HUES48 (cell line): ENCODE measurements at regions not wholly inside any gene's neighbourhood (a gene's known extent, or its start where the extent isn't known, plus 50 kb on each side); places are given as distances from the start of the nearest gene placed in this dataset.
"Not testable (repeated sequence)": the region's sequence is repeated elsewhere in the genome, so short reads cannot be mapped to it uniquely, and the experiment has no call there.

Source experiments
- H3K27ac ChIP-seq: one replicate; pipeline ENCODE4 v1.7.0; 2013; ENCODE audit warnings: low read depth, low read length, inconsistent platforms
- H3K27me3 ChIP-seq: 2 replicates; pipeline ENCODE4 v1.6.1; 2013; ENCODE audit warnings: mild to moderate bottlenecking, low read length; ENCODE audit not compliant: control insufficient read depth, insufficient read depth
- H3K36me3 ChIP-seq: 2 replicates; pipeline ENCODE4 v1.6.1; 2013; ENCODE audit warnings: low read length; ENCODE audit not compliant: control insufficient read depth, insufficient read depth
- H3K4me1 ChIP-seq: 2 replicates; pipeline ENCODE4 v1.6.1; 2013; ENCODE audit warnings: mild to moderate bottlenecking, low read length; ENCODE audit not compliant: control insufficient read depth, insufficient read depth
- H3K4me3 ChIP-seq: 2 replicates; pipeline ENCODE4 v1.5.1; 2013; ENCODE audit warnings: mild to moderate bottlenecking, low read depth, low read length
- H3K9ac ChIP-seq: 2 replicates; pipeline ENCODE4 v1.6.1; 2013; ENCODE audit warnings: mild to moderate bottlenecking, low read depth, low read length, moderate library complexity
- H3K9me3 ChIP-seq: 2 replicates; pipeline ENCODE4 v1.6.1; 2013; ENCODE audit warnings: low read length; ENCODE audit not compliant: control insufficient read depth, insufficient read depth

DNA sequence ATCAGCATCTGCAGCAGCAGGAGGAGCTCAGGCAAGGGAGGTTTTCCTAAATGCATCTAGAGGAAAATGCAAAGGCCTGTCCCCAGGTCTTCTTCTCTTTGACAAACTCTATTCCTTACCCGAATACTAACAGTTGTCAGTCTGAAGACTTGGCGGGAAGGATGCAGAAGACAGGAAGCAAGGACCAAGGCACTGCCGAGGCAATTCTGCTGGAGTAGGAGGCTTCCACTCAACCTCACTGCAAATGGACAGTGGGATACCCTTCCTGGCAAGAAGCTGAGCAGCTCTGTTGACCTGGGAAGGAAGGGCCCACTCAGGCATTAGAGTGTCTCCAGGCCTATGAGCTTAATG lies 373.0 kb downstream of the CCSER2 start:
- no peaks in the 10 kb centered on the region for H3K27me3 ChIP-seq
- H3K36me3 ChIP-seq, result no peaks in the 10 kb centered on the region
- H3K4me3 ChIP-seq, result no peak overlapping the region
- no peak overlapping the region for H3K9ac ChIP-seq
- H3K27ac ChIP-seq, result no peak overlapping the region
- no peaks in the 10 kb centered on the region for H3K4me1 ChIP-seq
- no peaks in the 10 kb centered on the region for H3K9me3 ChIP-seq

DNA sequence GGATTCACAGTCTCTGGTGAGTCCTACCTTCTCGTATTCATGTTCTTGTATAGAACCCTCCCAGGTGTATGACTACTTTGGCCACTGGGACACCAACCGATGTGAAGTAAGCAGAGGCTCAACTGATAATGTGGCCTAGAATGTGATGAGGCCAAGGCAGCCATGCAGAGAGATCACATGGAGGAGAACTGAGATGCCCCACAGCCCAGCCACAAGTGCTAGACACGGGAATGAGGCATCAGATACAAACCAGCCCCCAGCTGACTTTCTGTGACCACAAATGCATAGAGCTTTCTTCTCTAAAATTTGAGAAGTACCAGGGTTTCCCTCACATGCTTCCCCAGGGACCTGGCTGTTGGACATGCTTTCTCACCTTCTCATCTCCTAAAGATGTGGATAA lies 375.7 kb downstream of the CCSER2 start:
- H3K9ac ChIP-seq, result no peak overlapping the region
- H3K27ac ChIP-seq, result no peak overlapping the region
- no peaks in the 10 kb centered on the region for H3K9me3 ChIP-seq
- H3K4me3 ChIP-seq, result no peak overlapping the region
- H3K27me3 ChIP-seq, result no peaks in the 10 kb centered on the region
- no peaks in the 10 kb centered on the region for H3K36me3 ChIP-seq
- H3K4me1 ChIP-seq, result no peaks in the 10 kb centered on the region

DNA sequence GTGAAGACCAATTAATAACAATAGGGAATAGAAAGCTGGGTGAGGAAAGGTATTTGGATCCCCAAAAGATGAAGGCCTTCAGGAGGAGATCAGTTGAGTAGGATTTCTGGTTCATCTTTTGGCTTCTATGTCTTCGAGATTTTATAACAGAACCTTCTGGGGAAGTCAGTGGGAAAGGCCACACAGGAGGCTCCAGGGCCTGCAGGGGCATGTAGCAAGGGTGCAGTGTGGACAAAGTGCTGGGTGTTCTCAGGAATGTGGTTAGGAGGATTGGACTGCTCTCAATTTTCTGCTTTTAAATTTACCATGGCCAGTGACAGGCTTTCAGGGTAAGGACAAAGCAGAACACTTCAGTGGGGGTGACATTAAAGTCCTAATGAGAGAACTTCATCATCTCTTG lies 378.0 kb downstream of the CCSER2 start:
- no peaks in the 10 kb centered on the region for H3K36me3 ChIP-seq
- no peaks in the 10 kb centered on the region for H3K4me1 ChIP-seq
- no peak overlapping the region for H3K27ac ChIP-seq
- no peaks in the 10 kb centered on the region for H3K9me3 ChIP-seq
- no peak overlapping the region for H3K9ac ChIP-seq
- H3K27me3 ChIP-seq, result no peaks in the 10 kb centered on the region
- H3K4me3 ChIP-seq, result no peak overlapping the region

DNA sequence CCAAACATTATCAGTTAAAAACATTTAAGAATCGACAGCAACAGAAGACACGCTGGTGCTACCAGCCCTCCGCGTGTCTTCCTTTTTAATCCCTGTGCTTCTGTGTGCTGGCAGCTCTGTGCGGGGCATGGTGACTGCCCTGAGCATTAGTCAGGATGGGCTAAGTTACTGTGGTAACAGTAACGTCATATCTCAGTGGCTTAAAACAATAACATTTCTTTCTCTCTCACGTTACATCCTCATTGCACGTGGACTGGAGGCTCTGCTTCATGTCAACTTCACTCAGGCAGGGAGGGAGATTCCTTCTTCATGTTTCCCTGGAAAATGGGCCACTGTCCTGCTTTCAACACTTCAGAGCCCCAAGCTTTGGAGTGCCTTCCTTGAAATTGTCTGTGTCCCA lies 378.5 kb downstream of the CCSER2 start:
- Histone ChIP-seq H3K9ac (no peak overlapping the region), H3K27ac (no peak overlapping the region), H3K4me1 (no peaks in the 10 kb centered on the region)

DNA sequence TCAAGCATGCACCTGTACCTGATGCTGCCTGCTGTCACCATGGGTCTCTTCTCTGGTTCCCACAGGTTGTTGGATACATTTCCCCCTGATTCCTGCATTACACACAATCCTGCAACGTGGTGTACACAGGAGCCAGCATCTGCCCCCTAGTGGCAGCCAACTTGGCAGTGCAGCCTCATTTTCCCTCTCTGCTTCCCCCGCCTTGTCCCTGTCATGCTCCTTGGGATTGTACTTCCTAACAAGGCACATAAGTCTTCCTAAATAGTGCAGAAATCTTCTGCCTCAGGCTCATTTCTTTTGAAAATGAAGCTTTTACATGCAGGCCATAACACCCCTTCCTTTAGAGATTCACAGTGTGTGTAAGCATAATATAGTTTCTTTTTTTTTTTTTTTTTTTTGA lies 387.5 kb downstream of the CCSER2 start:
- Histone ChIP-seq H3K9ac (no peak overlapping the region), H3K27ac (no peak overlapping the region), H3K27me3 (no peaks in the 10 kb centered on the region), H3K9me3 (no peaks in the 10 kb centered on the region), H3K4me1 (no peaks in the 10 kb centered on the region), H3K4me3 (no peak overlapping the region), H3K36me3 (no peaks in the 10 kb centered on the region)

More for the DNA sequence above, 378.5 kb downstream of the CCSER2 start:
- Histone ChIP-seq H3K36me3 (no peaks in the 10 kb centered on the region), H3K4me3 (no peak overlapping the region), H3K9me3 (no peaks in the 10 kb centered on the region), H3K27me3 (no peaks in the 10 kb centered on the region)

DNA sequence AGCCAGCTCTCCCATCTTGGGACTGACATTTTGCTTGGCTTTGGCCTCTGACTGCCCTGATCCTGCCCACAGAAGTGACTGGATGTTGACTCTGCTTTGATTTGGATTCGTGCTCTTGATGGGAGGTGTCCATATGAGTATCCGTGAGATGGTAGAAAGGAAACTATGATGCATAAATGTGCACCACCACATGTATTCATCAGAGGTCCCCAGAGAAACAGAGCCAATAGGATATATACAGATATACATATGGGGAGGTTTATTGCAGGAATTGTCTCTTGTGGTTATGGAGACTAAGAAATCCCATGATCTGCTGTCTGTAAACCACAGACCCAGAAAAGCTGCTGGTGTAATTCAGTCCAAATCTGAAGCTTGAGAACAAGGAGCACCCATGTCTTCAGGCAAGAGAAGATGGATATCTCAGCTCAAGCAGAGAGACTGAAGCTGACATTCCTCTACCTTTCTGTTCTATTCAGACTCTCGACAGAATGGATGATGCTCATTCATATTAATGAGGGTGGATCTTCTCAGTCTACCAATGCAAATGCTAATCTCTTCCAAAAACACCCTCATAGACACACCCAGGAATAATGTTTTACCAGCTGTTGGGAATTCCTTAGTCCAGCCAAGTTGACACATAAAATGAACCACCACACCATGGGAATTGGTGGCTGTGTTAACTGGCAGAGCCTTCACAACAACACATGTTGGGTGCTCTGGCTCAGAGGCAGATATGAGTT lies 390.7 kb downstream of the CCSER2 start:
- Histone ChIP-seq H3K27me3 (no peaks in the 10 kb centered on the region), H3K4me1 (no peaks in the 10 kb centered on the region), H3K9ac (no peak overlapping the region), H3K36me3 (no peaks in the 10 kb centered on the region), H3K9me3 (no peaks in the 10 kb centered on the region), H3K4me3 (no peak overlapping the region), H3K27ac (no peak overlapping the region)

DNA sequence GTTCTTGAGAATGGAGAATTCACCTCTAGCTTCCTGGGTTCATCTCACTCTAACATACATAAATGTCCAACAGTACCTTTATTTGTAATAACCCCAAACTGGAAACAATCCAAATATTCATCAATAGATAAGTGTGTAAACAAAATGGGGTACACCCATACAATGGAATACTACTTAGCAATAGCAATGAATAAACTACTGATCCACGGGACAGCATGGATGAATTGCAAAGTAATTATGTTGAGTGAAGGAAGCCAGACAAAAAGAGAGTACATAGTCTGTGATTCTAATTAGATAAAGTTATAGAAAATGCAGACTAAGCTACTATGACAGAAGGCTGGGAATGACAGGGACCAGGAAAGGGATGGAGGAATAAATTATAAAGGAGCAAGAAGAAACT lies 391.3 kb downstream of the CCSER2 start:
- Histone ChIP-seq H3K27me3 (no peaks in the 10 kb centered on the region), H3K9me3 (no peaks in the 10 kb centered on the region), H3K9ac (no peak overlapping the region), H3K4me3 (no peak overlapping the region), H3K36me3 (no peaks in the 10 kb centered on the region), H3K4me1 (no peaks in the 10 kb centered on the region), H3K27ac (no peak overlapping the region)

DNA sequence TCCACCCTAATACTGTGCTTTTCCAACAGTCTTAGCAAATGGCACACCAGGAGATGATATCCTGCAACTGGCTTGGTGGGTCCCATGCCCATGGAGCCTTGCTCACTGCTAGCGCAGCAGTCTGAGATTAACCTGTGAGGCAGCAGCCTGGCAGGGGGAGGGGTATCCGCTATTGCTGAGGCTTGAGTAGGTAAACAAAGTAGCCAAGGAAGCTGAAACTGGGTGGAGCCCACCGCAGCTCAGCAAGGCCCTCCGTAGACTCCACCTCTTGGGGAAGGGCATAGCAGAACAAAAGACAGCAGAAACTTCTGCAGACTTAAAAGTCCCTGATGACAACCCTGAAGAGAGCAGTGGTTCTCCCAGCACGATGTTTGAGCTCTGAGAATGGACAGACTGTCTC lies 399.0 kb downstream of the CCSER2 start:
- no peak overlapping the region for H3K4me3 ChIP-seq
- H3K9me3 ChIP-seq, result no peaks in the 10 kb centered on the region
- no peaks in the 10 kb centered on the region for H3K4me1 ChIP-seq
- H3K9ac ChIP-seq, result no peak overlapping the region
- H3K36me3 ChIP-seq, result no peaks in the 10 kb centered on the region
- H3K27ac ChIP-seq, result no peak overlapping the region
- no peaks in the 10 kb centered on the region for H3K27me3 ChIP-seq

DNA sequence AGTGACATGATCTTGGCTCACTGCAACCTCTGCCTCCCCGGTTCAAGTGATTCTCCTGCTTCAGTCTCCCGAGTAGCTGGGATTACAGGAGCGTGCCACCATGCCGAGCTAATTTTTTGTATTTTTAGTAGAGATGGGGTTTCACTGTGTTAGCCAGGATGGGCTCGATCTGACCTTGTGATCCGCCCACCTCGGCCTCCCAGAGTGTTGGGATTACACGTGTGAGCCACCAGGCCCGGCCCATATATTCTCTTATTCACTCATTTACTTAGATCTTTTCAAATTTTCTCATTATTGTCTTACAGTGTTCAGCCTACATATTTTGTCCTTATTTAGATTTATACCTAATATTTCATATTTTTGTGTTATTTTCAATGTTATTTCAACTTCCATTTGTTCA lies 410.7 kb downstream of the CCSER2 start:
- not testable (repeated sequence) for H3K27ac ChIP-seq, H3K9ac ChIP-seq, H3K27me3 ChIP-seq, H3K9me3 ChIP-seq, H3K4me3 ChIP-seq, H3K36me3 ChIP-seq, H3K4me1 ChIP-seq

DNA sequence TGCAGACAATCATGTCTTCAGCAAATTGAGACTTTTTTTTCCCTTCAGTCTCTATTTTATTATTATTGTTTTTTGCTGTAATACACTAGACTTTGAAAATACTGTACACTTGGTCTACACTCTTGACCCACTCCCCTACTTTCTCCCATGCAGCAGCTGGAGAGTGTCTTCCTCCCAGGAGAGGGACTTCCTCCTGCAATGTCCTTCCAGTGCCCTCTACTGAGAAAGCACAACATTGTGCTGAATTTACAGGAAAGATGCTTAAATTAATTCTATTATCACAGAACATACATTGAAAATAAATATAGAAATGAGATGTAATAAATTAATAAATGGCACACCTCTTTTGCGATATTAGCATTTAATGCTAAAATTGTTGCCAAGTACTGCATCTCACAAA lies 411.3 kb downstream of the CCSER2 start:
- H3K27me3 ChIP-seq, result no peaks in the 10 kb centered on the region
- H3K36me3 ChIP-seq, result no peaks in the 10 kb centered on the region
- no peaks in the 10 kb centered on the region for H3K4me1 ChIP-seq
- H3K27ac ChIP-seq, result no peak overlapping the region
- H3K9me3 ChIP-seq, result no peaks in the 10 kb centered on the region
- H3K9ac ChIP-seq, result no peak overlapping the region
- H3K4me3 ChIP-seq, result no peak overlapping the region

DNA sequence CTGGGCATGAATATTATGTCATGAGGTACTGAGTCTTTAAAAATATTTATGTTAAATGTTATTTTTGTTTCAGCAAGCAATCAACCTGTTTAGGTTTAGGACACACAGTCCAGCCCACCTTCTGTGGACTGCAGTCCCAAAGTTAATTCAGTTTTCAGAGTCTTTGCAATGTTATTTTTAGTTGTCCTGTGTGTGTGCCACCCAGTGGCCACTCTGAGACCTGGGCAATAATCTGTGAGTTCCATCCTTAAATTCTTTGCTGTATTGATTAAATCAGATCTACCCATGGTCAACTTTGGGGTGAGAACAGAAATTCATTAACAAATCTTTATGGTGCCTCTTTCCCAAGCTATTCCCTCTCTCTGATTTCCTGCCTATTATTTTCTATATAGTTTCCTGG lies 415.1 kb downstream of the CCSER2 start:
- H3K4me1 ChIP-seq, result no peaks in the 10 kb centered on the region
- no peaks in the 10 kb centered on the region for H3K27me3 ChIP-seq
- no peaks in the 10 kb centered on the region for H3K9me3 ChIP-seq
- no peaks in the 10 kb centered on the region for H3K36me3 ChIP-seq
- H3K4me3 ChIP-seq, result no peak overlapping the region
- no peak overlapping the region for H3K9ac ChIP-seq
- no peak overlapping the region for H3K27ac ChIP-seq

DNA sequence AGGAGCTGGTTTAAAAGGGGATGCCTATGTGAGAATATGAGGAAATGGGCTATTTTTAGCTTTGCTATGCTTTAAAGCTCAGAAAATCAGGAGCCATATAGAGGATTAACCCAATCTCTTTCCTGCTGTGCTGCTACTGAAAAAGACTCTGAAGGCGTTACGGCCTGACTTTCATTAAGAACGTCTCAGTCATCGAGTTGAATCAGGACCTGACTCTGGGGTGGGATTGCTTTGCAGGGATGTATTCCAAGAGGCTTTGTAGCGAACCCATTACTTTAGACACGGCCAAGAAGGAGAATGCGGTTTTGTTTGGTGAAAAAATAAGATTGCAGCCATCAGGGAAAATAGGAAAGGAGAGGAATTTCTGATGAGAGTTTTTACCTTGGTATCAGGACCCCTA lies 426.9 kb downstream of the CCSER2 start:
- H3K27me3 ChIP-seq, result no peaks in the 10 kb centered on the region
- H3K36me3 ChIP-seq, result no peaks in the 10 kb centered on the region
- no peak overlapping the region for H3K4me3 ChIP-seq
- H3K9ac ChIP-seq, result no peak overlapping the region
- H3K27ac ChIP-seq, result peak overlapping the region; percentile 7
- H3K4me1 ChIP-seq, result no peaks in the 10 kb centered on the region
- H3K9me3 ChIP-seq, result no peaks in the 10 kb centered on the region
